ENCODE measurements at regions not wholly inside any gene's neighbourhood (a gene's known extent, or its start where the extent isn't known, plus 50 kb on each side); places are given as distances from the start of the nearest gene placed in this dataset.

DNA sequence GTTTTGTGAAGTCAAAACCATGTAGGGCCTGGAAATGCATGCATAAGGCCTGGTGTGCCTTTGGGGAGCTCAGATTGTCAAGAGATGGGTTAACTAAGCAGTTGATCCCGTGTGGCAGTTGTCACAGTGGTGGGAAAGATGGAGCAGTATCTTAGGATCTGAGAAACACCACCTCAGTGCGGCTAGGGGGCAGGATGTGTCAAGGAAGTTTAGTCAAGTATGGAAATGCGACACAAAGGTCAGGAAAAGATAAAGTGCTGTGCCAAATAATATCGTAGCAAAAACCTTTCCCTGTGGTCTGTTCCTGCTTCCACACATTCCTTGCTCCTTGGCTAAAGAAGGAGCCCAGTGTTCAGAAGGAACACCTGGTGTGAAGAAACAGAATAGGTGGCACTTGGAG, 396.4 kb downstream of the EDEM1 start:
- TF ChIP-seq POLR2A (IDR thresholded peaks at IDR 0.05) (no peak), EP300 (IDR thresholded peaks at IDR 0.05) (no peak)
- TF ChIP-seq, protein P1, sequence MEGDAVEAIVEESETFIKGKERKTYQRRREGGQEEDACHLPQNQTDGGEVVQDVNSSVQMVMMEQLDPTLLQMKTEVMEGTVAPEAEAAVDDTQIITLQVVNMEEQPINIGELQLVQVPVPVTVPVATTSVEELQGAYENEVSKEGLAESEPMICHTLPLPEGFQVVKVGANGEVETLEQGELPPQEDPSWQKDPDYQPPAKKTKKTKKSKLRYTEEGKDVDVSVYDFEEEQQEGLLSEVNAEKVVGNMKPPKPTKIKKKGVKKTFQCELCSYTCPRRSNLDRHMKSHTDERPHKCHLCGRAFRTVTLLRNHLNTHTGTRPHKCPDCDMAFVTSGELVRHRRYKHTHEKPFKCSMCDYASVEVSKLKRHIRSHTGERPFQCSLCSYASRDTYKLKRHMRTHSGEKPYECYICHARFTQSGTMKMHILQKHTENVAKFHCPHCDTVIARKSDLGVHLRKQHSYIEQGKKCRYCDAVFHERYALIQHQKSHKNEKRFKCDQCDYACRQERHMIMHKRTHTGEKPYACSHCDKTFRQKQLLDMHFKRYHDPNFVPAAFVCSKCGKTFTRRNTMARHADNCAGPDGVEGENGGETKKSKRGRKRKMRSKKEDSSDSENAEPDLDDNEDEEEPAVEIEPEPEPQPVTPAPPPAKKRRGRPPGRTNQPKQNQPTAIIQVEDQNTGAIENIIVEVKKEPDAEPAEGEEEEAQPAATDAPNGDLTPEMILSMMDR (IDR thresholded peaks at IDR 0.05) = no peak
